ENCODE measurements at regions not wholly inside any gene's neighbourhood (a gene's known extent, or its start where the extent isn't known, plus 50 kb on each side); places are given as distances from the start of the nearest gene placed in this dataset.

- TF ChIP-seq BHLHE40 (IDR thresholded peaks at IDR 0.05; ENCODE audit: borderline replicate concordance) (no peak), SP1 (IDR thresholded peaks at IDR 0.05) (no peak)
- ChIA-PET CTCF (no interaction called here), POLR2A (no interaction called here)
- DNase-seq (ENCODE audit: extremely low spot score), result no peak
Measured at GRCh38 chr19:28264556-28264955, 948.4 kb downstream of the UQCRFS1 start.

GRCh38 chr19:28258829-28259228 is 954.1 kb downstream of the UQCRFS1 start:
- ChIA-PET CTCF (no interaction called here), POLR2A (no interaction called here)
- no peak for DNase-seq (ENCODE audit: extremely low spot score)
- TF ChIP-seq TARDBP (IDR thresholded peaks at IDR 0.05) (no peak), FOXM1 (IDR thresholded peaks at IDR 0.05; ENCODE audit: borderline replicate concordance) (no peak), L3MBTL2 (conservative IDR thresholded peaks at IDR 0.05) (no peak), FOXA1 (IDR thresholded peaks at IDR 0.05) (no peak), NFRKB (IDR thresholded peaks at IDR 0.05) (no peak), CTBP1 (IDR thresholded peaks at IDR 0.05; ENCODE audit: borderline replicate concordance) (no peak), LEF1 (IDR thresholded peaks at IDR 0.05; ENCODE audit: borderline replicate concordance) (no peak), ZNF384 (IDR thresholded peaks at IDR 0.05) (no peak), ARNT (IDR thresholded peaks at IDR 0.05) (no peak), SP1 (IDR thresholded peaks at IDR 0.05) (no peak), ELF4 (IDR thresholded peaks at IDR 0.05) (no peak), SUZ12 (IDR thresholded peaks at IDR 0.05) (no peak), HDGF (IDR thresholded peaks at IDR 0.05; ENCODE audit: borderline replicate concordance) (no peak), BHLHE40 (IDR thresholded peaks at IDR 0.05; ENCODE audit: borderline replicate concordance) (no peak)

GRCh38 chr19:28257396-28257795 is 955.6 kb downstream of the UQCRFS1 start:
- TF ChIP-seq ARNT (IDR thresholded peaks at IDR 0.05) (no peak), BHLHE40 (IDR thresholded peaks at IDR 0.05; ENCODE audit: borderline replicate concordance) (no peak), PKNOX1 (IDR thresholded peaks at IDR 0.05) (no peak), CTBP1 (IDR thresholded peaks at IDR 0.05; ENCODE audit: borderline replicate concordance) (no peak), ZNF384 (IDR thresholded peaks at IDR 0.05) (no peak), SP1 (IDR thresholded peaks at IDR 0.05) (no peak), ELF4 (IDR thresholded peaks at IDR 0.05) (no peak), FOXK2 (IDR thresholded peaks at IDR 0.05) (no peak), SUZ12 (IDR thresholded peaks at IDR 0.05) (no peak), FOXA1 (IDR thresholded peaks at IDR 0.05) (no peak), FOXM1 (IDR thresholded peaks at IDR 0.05; ENCODE audit: borderline replicate concordance) (no peak), HDGF (IDR thresholded peaks at IDR 0.05; ENCODE audit: borderline replicate concordance) (no peak), L3MBTL2 (conservative IDR thresholded peaks at IDR 0.05) (no peak), TARDBP (IDR thresholded peaks at IDR 0.05) (no peak), LEF1 (IDR thresholded peaks at IDR 0.05; ENCODE audit: borderline replicate concordance) (no peak), NFRKB (IDR thresholded peaks at IDR 0.05) (no peak)
- ChIA-PET POLR2A (no interaction called here), CTCF (no interaction called here)
- no peak for DNase-seq (ENCODE audit: extremely low spot score)

- CTCF ChIA-PET, result no interaction called here
- POLR2A ChIA-PET, result no interaction called here
- TF ChIP-seq SUZ12 (IDR thresholded peaks at IDR 0.05) (no peak), ELF4 (IDR thresholded peaks at IDR 0.05) (no peak), CTBP1 (IDR thresholded peaks at IDR 0.05; ENCODE audit: borderline replicate concordance) (no peak), FOXA1 (IDR thresholded peaks at IDR 0.05) (no peak), FOXM1 (IDR thresholded peaks at IDR 0.05; ENCODE audit: borderline replicate concordance) (no peak), LEF1 (IDR thresholded peaks at IDR 0.05; ENCODE audit: borderline replicate concordance) (no peak), NFRKB (IDR thresholded peaks at IDR 0.05) (no peak), L3MBTL2 (conservative IDR thresholded peaks at IDR 0.05) (no peak), FOXK2 (IDR thresholded peaks at IDR 0.05) (no peak), ARNT (IDR thresholded peaks at IDR 0.05) (no peak), TARDBP (IDR thresholded peaks at IDR 0.05) (no peak), ZNF384 (IDR thresholded peaks at IDR 0.05) (no peak), PKNOX1 (IDR thresholded peaks at IDR 0.05) (no peak), BHLHE40 (IDR thresholded peaks at IDR 0.05; ENCODE audit: borderline replicate concordance) (no peak), SP1 (IDR thresholded peaks at IDR 0.05) (no peak), HDGF (IDR thresholded peaks at IDR 0.05; ENCODE audit: borderline replicate concordance) (no peak)
- DNase-seq (ENCODE audit: extremely low spot score), result no peak
Measured at GRCh38 chr19:28247243-28247642, 965.7 kb downstream of the UQCRFS1 start.

GRCh38 chr19:28245937-28246336 is 967.0 kb downstream of the UQCRFS1 start:
- DNase-seq (ENCODE audit: extremely low spot score), result no peak
- no peak for TF ChIP-seq ELF4 (IDR thresholded peaks at IDR 0.05)
- TF ChIP-seq HDGF (IDR thresholded peaks at IDR 0.05; ENCODE audit: borderline replicate concordance), result no peak
- TF ChIP-seq FOXA1 (IDR thresholded peaks at IDR 0.05), result no peak
- no peak for TF ChIP-seq ARNT (IDR thresholded peaks at IDR 0.05)
- no peak for TF ChIP-seq L3MBTL2 (conservative IDR thresholded peaks at IDR 0.05)
- TF ChIP-seq TARDBP (IDR thresholded peaks at IDR 0.05), result no peak
- no peak for TF ChIP-seq PKNOX1 (IDR thresholded peaks at IDR 0.05)
- ChIA-PET POLR2A (no interaction called here), CTCF (no interaction called here)

- TF ChIP-seq CTBP1 (IDR thresholded peaks at IDR 0.05; ENCODE audit: borderline replicate concordance) (no peak), SUZ12 (IDR thresholded peaks at IDR 0.05) (no peak), LEF1 (IDR thresholded peaks at IDR 0.05; ENCODE audit: borderline replicate concordance) (no peak), ARNT (IDR thresholded peaks at IDR 0.05) (no peak)
- ChIA-PET POLR2A (no interaction called here), CTCF (no interaction called here)
- no peak for DNase-seq (ENCODE audit: extremely low spot score)
Measured at GRCh38 chr19:28244966-28245365, 968.0 kb downstream of the UQCRFS1 start.
